NCI-H2171 treated with DMSO at 0.1 percent for 48 hours (cell line): ENCODE measurements at regions not wholly inside any gene's neighbourhood (a gene's known extent, or its start where the extent isn't known, plus 50 kb on each side); places are given as distances from the start of the nearest gene placed in this dataset.

Experiments
- DNase-seq: peaks from one replicate; lab custom pipeline; 2025; lab: John Stamatoyannopoulos, UW

DNA sequence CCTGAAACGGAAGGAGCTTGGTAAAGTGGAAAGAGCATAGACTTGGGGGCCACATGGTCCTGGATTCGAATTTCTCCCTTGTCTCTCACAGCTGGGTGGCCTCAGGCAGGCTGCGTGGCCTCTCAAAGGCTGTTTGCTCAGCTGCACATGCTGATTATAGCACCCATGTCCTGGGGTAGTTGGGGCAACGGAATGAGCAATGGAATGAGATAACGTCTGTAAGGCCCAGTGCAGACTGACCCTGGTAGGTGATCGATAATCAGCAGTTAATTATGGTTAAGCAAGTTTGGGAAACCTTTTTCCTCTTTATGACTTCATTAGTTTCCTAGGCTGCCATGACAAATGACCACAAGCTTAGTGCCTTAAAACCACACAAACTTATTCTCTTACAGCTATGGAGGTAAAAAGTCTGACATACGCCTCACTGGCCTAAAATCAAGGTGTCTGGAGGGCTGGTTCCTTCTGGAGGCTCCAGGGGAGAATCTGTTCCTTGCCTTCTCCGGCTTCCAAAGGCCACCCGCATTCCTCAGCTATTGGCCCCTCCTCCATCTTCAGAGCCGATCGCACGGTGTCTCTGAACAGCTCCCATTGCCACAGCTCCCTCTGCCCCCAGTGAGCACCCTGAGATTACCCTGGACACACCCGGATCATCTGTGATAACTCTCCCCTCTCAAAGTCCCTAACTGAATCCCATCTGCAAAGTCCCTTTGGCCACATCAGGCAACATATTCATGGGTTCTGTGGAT, 294.9 kb upstream of the FOXF1 start:
- DNase-seq = no peak

GRCh38 chr16:86215979-86216585, 294.2 kb upstream of the FOXF1 start:
- DNase-seq = no peak

- DNase-seq = no peak
Observed at GRCh38 chr16:86216591-86216990, 293.7 kb upstream of the FOXF1 start.

DNA sequence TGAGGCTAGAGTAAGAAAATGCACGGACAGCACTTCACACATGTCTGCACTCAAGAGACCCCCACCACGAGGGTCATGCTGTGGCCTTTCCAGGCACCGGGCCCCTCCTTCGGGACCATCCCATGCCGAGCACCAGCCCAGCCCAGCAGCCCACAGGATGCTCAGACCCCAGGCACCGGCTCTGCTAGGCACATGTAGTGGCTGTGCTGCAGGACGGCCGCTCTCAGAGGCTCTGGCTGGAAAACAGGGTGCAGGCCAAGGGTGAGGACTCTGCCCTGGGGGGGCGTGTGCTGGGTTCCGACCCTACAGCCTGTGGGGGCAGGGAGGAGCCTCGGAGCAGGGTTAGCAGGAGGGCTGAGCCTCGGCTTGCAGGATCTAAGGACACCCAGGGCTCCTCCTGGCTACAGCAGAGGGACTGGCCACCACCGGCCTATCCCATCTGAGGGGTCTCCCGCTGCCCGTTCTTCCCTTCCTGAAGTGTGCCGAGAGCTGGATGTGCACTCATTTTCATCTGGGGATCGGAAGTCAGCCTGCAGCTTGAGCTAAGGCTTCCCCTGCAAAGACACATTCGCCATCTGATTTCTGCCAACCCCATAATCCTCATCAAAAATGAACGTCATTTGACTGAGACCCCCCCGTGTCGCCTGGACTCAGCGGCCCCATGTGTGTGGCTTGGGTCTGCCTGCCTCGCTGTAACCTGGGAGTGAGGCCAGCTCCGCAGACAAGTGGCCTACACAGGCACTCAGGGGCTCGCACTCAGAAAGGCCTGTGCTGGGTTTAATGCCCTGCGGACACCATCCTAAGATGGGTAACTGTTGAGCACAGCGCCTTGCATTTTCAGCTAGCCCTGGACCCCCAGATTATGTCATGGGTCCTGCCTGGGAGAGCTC, 293.1 kb upstream of the FOXF1 start:
- DNase-seq = no peak

DNA sequence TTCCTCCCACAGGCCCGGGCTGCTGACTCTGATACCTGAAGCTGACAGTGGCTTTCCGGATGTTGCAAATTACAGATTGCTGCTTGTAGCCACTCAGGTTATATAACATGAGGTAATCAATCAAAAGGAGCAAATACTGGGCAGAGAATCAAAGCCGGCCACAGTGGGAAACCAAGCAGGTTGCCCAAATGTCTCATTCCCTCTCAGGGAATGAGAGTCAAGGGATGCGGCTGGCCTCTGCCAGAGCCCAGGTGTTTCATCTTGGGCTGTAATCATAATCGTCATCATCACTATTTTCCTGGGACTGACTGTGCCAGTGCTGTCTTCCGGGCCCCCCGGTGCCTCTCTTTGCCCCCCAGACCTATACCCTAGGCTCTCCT, 292.4 kb upstream of the FOXF1 start:
- DNase-seq = no peak

- DNase-seq = no peak
Observed at GRCh38 chr16:86218479-86219170, 291.7 kb upstream of the FOXF1 start.

DNA sequence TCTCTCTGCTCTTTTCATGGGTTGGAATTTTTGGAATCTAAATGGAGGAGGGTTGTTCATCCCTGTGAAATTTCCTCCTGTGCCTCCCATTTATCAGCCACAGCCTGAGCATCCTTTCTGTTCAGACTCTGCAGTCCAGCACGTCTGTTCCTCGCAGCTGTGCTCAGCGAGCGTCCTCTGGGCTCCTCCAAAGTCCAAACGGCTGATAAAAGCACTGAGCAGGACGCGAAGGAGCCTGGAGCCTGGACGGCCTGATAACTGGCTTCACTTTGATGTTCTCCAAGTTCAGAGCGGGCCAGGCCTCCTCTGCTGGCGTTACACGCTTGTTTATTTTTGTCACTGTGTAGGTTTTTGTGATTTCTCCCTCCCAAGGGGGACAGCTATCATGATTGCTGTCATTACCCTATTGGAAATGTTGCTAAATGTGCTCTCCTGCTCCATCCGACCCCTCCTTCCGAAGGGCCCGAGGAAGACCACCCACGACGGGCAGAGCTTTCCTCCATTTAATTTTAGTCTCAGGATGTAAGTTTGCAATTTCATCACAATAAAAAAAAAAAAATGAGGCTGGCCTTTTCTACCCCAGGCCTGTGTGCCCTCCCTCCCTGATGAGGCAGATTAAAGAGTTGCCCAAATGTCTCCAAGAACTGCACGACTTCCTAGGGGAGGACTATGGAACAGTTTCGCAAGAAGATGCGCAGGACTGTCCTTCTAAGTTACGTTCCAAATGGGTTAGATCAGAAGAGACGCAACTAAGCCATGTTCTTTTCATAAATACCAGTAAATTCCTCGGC, 290.5 kb upstream of the FOXF1 start:
- no peak for DNase-seq

- DNase-seq = no peak
Observed at GRCh38 chr16:86220561-86220960, 289.8 kb upstream of the FOXF1 start.

DNA sequence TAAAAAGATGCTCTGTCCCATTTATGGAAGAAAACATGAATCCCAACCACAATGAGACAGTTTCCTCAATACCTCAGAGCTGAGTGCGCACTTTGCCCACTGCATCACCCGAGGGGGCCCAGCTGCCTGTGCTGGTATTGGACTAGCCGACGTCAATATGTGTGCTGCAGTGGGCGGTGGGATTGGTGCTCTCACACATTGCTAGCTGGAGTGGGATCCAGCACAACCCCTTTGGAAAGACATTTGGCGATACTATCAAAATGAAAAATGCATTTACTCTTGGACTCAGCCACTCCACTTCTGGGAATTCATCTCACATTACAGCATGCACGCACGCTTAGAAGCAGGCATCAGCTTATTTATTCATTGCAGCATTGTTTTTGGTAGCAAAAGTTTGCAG, 289.2 kb upstream of the FOXF1 start:
- no peak for DNase-seq

- DNase-seq = no peak
Observed at GRCh38 chr16:86222547-86222946, 287.8 kb upstream of the FOXF1 start.

DNA sequence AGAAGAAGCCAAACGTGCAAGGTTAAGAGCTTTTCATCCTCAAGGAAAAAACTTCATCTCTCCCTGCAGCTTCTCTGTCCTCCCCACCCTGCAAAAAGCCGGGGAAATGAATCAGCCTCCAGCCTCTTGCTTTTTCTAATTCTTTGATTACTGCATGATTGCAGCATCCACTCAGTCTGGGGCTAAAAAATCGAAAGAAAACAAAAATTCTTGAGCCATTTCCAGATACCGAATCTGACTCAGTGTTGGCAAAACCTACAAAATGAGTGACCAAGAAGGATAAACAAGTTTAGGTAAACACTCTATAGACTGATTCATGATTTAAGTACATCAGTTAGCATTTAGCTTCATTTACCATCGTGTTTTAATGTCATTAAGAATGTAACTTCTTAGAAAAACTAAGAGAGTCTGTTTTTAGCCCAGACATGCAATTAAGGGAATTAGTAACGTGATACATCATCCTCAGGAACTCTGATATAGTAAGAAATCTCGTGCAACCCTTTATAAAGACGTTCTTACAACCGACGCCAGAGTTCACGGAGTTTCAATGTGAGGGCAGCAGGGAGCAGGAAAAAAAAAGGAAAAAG, 287.3 kb upstream of the FOXF1 start:
- no peak for DNase-seq

DNA sequence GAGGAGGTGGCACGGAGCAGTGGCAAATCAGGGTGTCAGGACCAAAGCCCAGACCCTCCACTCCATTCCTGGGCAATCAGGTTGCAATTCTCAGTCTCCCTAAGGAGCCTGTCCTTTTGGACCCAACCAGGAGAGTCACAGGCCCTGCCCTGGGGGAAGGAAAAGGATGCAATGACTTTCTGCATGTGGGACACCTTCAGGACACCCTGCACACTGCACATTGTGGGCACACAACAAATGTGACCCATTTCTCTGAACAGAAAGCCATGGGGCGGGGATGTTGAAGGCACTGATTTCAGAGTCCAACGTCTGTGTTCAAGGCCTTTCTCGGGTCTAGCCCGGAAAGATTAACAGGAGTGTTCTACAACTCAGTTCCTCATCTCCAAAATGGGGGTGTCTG, 286.2 kb upstream of the FOXF1 start:
- DNase-seq = no peak

DNA sequence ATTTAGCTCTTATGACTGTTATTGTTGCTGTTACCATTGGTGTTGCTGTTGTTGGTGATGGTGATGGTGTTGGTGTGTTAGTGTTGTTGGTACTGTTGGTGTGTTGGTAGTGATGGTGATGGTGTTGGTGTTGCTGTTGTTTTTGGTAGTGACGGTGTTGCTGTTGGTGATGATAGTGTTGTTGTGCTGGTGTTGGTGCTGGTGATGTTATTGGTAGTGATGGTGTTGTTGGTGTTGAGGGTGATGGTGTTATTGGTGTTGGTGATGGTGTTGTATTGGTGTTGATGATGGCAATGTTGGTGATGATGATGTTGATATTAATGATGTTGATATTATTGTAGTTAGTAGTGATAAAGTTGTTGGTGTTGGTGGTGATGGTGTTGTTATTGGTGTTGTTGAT, 285.7 kb upstream of the FOXF1 start:
- DNase-seq = no peak

DNA sequence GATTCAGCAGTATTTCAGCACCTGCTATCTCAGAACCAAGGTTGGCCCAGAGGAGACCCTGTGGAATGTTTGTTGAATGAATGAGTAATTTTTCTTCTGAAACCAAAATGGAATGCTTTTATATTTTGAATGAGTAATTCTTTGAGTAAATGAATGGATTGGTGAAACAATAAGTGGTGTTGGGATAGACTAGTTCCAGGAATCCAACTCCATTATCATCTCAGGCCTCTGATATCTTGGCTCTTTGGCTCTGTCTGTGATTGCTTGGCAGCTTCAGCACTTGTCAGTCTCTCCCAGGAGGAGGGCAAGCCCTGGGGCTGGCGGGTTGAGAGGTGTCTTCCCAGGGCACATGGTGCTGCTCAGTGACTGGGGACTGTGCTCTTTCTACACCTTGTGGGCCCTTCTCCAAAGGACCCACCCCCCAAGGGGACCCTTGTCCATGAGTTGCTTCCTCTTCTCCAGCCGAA, 284.4 kb upstream of the FOXF1 start:
- DNase-seq = no peak

- DNase-seq = no peak
Observed at GRCh38 chr16:86227041-86227440, 283.3 kb upstream of the FOXF1 start.

- DNase-seq = no peak
Observed at GRCh38 chr16:86227801-86228200, 282.5 kb upstream of the FOXF1 start.

DNA sequence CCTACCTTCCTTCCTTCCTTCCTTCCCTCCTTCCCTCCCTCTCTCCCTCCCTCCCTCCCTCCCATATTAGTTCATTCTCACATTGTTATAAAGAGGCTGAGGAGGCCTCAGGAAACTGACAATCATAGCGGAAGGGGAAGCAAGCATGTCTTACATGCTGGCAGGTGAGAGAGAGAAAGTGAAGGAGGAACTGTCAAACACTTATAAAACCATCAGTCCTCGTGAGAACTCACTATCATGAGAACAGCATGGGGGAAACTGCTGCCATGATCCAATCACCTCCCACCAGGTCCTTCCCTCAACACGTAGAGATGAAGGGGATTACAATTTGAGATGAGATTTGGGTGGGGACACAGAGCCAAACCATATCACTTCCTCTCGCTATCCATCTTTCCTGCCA, 281.6 kb upstream of the FOXF1 start:
- DNase-seq = no peak

- DNase-seq = no peak
Observed at GRCh38 chr16:86229283-86229682, 281.0 kb upstream of the FOXF1 start.

DNA sequence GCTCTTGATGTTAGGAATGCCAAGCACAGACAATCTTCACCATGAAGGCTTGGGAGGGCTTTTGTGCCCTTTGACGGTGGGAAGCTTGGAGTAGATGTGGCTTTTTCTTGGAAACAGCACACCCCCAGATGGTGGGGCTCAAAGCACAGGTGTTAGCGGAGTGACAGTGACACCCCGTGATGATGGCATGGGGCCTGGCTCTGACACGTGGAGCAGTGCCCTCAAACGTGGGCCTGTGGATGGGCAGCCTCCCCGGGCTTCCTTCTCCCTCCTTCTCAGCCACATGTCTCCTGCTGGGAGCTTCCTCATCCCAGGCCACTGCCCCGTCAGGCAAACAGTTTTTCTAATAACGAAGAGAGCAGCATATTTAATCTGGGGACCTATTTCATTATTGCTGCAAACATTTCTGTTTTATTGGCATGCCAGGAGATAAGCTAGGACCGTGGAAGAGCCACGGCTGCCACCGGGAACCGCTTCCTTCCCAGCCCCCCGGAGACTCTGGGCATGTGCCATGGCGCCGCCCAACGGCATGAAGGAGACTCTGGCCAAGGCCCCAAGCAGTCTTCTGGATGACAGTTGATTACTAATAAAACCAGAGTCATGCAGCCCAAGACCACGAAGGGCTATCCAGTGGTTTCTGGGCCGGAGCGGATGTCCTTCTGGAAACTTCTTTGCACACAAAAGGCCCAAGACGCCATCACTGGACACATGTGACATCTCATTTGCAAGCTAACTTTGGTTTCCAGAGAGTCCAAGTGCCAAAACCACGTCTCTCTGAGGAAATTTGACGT, 280.3 kb upstream of the FOXF1 start:
- DNase-seq = no peak

- no peak for DNase-seq
Observed at GRCh38 chr16:86231321-86231995, 278.9 kb upstream of the FOXF1 start.
